ENCODE measurements at regions not wholly inside any gene's neighbourhood (a gene's known extent, or its start where the extent isn't known, plus 50 kb on each side); places are given as distances from the start of the nearest gene placed in this dataset.

- H3K27ac ChIP-seq (ENCODE audit: control insufficient read depth, insufficient read depth, low read length), result no peak overlapping the region
- H3K4me2 ChIP-seq (ENCODE audit: control insufficient read depth, extremely low read depth, insufficient read depth, low read depth, low read length), result no peak overlapping the region
- no peak overlapping the region for H2AFZ ChIP-seq (ENCODE audit: control insufficient read depth, low read length)
- FAIRE-seq (no peak), DNase-seq (ENCODE audit: low read depth, low spot score) (no peak)
- no peaks in the 10 kb centered on the region for H3K36me3 ChIP-seq (ENCODE audit: control insufficient read depth in 2 of 2, extremely low read depth in 1 of 2, insufficient read depth in 2 of 2, low read length in 2 of 2)
- H3K9ac ChIP-seq (ENCODE audit: control insufficient read depth, extremely low read depth, insufficient read depth, low read length), result no peak overlapping the region
- no peaks in the 10 kb centered on the region for H3K4me1 ChIP-seq (ENCODE audit: control insufficient read depth, extremely low read depth, insufficient read depth, low read length)
- no peak overlapping the region for H3K4me3 ChIP-seq (ENCODE audit: control insufficient read depth in 2 of 3, extremely low read depth in 1 of 3, insufficient read depth in 2 of 3, low read depth in 1 of 3, low read length in 3 of 3)
- H3K9me1 ChIP-seq (ENCODE audit: control insufficient read depth, extremely low read depth, insufficient read depth, low read length), result no peaks in the 10 kb centered on the region
- dilution Hi-C loops (cut with MboI; ENCODE audit: extremely low pct_ligation_motif_present, low sequenced_read_pairs), result no loop called here
- no peaks in the 10 kb centered on the region for H3K79me2 ChIP-seq (ENCODE audit: control insufficient read depth, insufficient read depth, low read length)
- TF ChIP-seq EZH2 (IDR thresholded peaks at IDR 0.05; ENCODE audit: low read length), result no peak
- no peak for TF ChIP-seq CTCF (optimal IDR thresholded peaks at IDR 0.05 in 1 of 3, IDR thresholded peaks at IDR 0.05 in 1 of 3, conservative IDR thresholded peaks at IDR 0.05 in 1 of 3; ENCODE audit: extremely low read depth in 1 of 3, insufficient read depth in 2 of 3, low read length in 3 of 3)
- no peaks in the 10 kb centered on the region for H3K9me3 ChIP-seq (ENCODE audit: control insufficient read depth, low read depth, low read length)
- H3K27me3 ChIP-seq (ENCODE audit: control insufficient read depth, extremely low read depth, insufficient read depth, low read length), result no peaks in the 10 kb centered on the region
- no peaks in the 10 kb centered on the region for H4K20me1 ChIP-seq (ENCODE audit: control insufficient read depth, extremely low read depth, insufficient read depth, low read length)
These were observed 273.2 kb upstream of the PARD3B start for GRCh38 chr2:204272089-204272488.

GRCh38 chr2:204272610-204273287, 272.5 kb upstream of the PARD3B start:
- Histone ChIP-seq H3K27me3 (ENCODE audit: control insufficient read depth, extremely low read depth, insufficient read depth, low read length) (no peaks in the 10 kb centered on the region), H3K4me1 (ENCODE audit: control insufficient read depth, extremely low read depth, insufficient read depth, low read length) (no peaks in the 10 kb centered on the region), H3K36me3 (ENCODE audit: control insufficient read depth in 2 of 2, extremely low read depth in 1 of 2, insufficient read depth in 2 of 2, low read length in 2 of 2) (no peaks in the 10 kb centered on the region), H3K27ac (ENCODE audit: control insufficient read depth, insufficient read depth, low read length) (no peak overlapping the region), H3K9me1 (ENCODE audit: control insufficient read depth, extremely low read depth, insufficient read depth, low read length) (no peaks in the 10 kb centered on the region), H3K79me2 (ENCODE audit: control insufficient read depth, insufficient read depth, low read length) (no peaks in the 10 kb centered on the region), H4K20me1 (ENCODE audit: control insufficient read depth, extremely low read depth, insufficient read depth, low read length) (no peaks in the 10 kb centered on the region), H3K9me3 (ENCODE audit: control insufficient read depth, low read depth, low read length) (no peaks in the 10 kb centered on the region), H2AFZ (ENCODE audit: control insufficient read depth, low read length) (no peak overlapping the region), H3K4me3 (ENCODE audit: control insufficient read depth in 2 of 3, extremely low read depth in 1 of 3, insufficient read depth in 2 of 3, low read depth in 1 of 3, low read length in 3 of 3) (no peak overlapping the region), H3K4me2 (ENCODE audit: control insufficient read depth, extremely low read depth, insufficient read depth, low read depth, low read length) (no peak overlapping the region), H3K9ac (ENCODE audit: control insufficient read depth, extremely low read depth, insufficient read depth, low read length) (no peak overlapping the region)
- FAIRE-seq (no peak), DNase-seq (ENCODE audit: low read depth, low spot score) (no peak)
- no peak for TF ChIP-seq CTCF (optimal IDR thresholded peaks at IDR 0.05 in 1 of 3, IDR thresholded peaks at IDR 0.05 in 1 of 3, conservative IDR thresholded peaks at IDR 0.05 in 1 of 3; ENCODE audit: extremely low read depth in 1 of 3, insufficient read depth in 2 of 3, low read length in 3 of 3)
- no peak for TF ChIP-seq EZH2 (IDR thresholded peaks at IDR 0.05; ENCODE audit: low read length)
- dilution Hi-C loops (cut with MboI; ENCODE audit: extremely low pct_ligation_motif_present, low sequenced_read_pairs), result no loop called here

Data from keratinocyte (primary cell).